Stimulated activated naive CD4-positive, alpha-beta T cell treated with Interleukin-2 at 50 U/mL for 16 hours (primary cell): ENCODE measurements at regions not wholly inside any gene's neighbourhood (a gene's known extent, or its start where the extent isn't known, plus 50 kb on each side); places are given as distances from the start of the nearest gene placed in this dataset.
"Not testable (repeated sequence)": the region's sequence is repeated elsewhere in the genome, so short reads cannot be mapped to it uniquely, and the experiment has no call there.

Experiments
- DNase-seq: peaks from one replicate; lab custom pipeline; 2025; lab: John Stamatoyannopoulos, UW

DNA sequence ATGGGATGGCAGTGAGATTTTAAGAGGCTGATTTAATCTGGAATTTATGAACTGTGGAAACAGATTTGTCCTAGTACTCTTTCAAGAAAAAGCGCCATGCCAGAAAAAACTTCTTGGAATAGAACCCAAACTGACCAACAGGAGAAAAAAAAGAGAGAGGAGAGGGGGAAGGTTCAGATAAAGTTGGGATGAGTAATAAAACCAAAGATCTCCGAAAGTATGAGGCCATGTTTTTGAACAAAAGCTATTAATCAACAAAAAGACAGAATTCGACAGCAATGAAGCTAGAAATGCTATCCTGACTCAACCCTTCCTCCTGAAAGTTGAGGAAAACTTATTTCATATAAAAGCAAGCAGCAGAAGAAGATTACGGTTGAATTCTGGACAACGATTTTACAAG is 135.5 kb downstream of the CEMIP2 start:
- DNase-seq = no peak

DNA sequence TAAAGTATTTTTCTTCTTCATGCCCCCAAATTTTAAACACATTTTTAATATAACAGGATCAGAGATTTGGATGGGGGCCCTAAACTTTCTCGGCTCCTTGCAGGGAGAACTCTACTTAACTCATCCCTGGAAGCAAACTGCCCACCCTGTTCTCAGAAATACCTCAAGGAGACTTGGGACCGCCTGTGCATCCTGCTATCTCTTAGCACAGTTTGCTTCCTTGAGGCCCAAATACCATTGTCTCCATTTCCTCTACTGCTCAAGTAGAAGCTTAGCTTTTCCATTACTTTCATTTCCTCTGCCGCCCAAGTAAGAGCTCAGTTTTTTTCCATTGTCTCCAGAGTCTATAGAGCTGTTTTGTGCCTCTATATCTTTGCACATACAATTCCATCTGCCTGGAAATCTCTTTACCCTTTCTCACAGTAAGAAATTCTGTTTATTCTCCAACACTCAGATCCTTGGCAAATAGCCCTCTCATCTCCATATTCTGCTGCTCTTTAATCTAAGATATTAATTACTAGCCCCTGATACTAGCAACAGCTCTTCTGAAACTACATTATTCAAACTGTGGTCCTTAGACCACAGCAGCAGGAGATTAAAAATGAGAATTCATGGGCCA is 137.8 kb downstream of the CEMIP2 start:
- DNase-seq = no peak

DNA sequence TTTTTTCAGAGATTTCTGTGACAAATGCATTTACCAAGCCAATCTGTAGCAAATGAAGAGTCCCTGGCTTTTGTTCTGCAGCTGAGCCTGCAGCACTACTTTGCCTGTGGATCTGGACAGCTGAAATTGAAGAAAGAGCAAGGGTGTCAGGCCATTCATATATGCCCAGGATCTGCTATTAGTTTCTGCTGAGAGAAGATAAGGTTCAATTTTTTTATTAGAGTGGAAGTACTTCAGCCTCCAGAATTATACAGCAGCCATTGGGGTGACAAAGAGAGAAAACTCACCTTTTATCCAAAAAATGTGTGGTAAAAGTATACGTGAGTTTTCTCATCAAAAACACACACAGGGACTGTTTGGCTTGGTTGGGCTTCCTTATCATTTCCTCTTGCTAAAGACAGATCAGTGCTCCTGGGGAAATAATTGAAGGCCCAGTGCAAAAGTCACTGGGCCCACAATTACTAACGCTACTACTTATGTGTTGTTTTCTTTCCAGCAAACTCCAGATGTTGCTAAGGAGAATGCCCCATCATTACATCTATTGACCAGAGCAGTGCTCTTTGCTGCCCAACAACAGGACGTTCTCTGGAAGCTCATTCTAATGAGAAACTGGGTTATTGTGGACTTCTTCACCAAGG is 138.6 kb downstream of the CEMIP2 start:
- DNase-seq = no peak

DNA sequence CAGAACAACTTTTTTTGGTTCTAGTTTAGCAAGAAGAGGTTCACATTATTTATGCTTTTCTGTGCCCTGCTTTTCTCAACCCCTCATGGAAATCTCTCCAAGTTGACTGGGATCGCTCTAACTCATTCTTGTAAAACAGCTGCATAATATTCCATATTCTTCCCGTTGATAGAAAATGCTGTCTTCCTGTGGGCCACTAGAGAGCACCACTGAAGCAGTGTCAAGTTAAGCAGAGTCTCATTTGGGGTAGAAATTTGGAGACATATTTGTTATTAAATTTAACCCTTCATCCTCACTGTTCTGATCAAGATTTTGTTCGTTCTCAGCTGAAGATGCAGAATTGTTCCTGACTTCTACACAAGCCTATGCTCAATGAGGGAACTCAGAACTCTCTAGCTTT is 140.1 kb downstream of the CEMIP2 start:
- no peak for DNase-seq

DNA sequence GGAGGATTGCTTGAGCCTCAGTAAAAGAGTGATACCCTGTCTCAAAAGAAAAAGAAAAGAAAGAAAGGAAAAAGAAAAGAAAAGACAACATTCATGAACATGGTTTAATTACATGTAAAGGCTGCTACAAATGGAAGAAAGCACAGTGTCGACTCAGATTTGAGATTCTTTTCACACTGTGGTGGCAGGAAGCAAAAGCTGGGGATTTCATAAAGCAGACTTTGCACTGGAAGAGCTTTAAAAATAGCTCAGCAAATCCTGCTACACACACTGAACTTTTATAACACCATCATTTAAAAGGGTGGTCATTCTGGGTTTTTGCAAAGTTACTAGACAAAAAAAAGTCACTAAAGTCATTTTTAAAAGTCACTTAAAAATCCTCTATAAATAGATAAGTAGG is 140.8 kb downstream of the CEMIP2 start:
- DNase-seq = no peak

DNA sequence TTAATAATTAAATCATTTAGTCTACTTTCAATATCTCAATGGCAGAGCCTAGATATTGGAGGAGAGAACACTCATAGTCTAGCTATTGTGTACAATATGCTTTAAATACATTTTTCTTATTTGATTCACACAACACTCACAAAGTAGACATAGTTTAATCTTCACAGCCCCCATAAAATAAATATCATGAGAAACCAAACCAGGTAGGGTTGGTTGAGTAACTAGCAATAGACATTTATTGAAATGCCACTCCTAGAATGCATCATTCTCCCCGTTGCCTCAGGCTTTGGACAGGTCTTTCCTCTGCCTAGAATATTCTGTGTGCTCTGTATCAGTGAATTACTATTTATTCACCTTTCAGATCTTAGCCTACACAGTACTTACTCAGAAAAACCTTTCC is 141.9 kb downstream of the CEMIP2 start:
- no peak for DNase-seq

DNA sequence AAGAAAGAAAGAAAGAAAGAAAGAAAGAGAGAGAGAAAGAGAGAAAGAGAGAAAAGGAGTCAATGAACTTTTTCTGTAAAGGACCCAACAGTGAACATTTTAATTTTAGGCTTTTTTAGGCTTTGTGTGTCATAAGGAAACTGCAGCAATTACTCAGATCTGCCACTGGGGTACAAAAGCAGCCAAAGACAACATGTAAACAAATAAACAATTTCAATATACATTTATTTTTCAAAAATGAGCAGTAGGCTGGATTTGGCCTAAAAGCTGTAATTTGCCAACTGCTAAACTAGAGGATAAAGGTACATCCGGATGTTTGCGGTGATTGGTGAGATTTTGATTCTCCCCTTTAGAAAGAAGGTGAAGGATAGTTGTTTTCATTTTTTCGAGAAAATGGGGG is 143.6 kb downstream of the CEMIP2 start:
- no peak for DNase-seq

DNA sequence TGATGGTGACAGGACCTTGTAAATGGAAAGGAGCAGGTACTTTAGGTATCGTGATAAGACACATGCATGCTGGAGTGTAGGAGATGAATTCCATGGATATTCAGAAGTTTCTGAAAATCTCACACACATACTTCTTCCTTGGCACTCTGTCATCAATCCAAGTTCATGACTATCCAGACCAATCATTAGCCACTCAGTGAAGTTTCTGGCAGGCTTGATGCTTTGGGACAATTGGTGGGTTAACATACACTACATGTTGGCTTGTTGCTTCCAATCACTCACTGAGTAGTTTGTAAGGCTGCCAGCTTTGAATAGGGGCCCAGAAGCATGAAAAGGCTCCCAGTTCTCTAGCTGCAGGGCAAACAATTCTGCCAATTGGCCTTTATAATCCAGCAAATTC is 147.6 kb downstream of the CEMIP2 start:
- no peak for DNase-seq

DNA sequence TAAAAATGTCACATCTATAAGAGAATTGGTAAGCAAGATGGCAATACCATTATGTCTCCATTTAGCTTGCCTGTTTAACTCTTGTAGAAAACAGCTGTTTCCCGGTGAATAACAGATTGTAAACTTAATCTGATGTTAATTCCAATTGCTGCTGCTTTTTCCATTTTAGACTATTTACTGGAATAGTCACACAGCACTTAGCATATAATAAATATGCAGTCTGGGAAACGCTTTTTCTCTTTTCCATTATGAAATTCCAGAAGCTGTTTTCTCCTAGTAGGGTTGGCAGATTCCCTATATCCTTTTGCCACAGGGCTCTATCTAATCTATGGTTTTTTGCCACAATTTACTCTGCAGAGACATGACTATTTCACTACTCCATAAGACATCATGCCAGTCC is 148.0 kb downstream of the CEMIP2 start:
- no peak for DNase-seq

DNA sequence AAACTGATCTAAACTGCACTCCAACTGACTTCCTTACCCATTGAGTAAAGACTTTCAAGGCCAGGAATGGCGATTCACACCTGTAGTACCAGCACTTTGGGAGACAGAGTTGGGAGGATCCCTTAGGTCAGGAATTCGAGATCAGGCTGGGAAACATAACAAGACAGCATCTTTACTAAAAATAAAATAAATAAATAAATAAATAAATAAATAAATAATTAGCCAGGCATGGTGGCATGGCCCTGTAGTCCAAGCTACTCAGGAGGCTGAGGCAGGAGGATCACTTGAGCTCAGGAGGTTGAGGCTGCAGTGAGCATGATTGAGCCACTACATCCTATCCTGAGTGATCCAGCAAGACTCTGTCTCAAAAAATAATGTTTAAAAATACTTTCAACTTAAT is 148.4 kb downstream of the CEMIP2 start:
- DNase-seq = no peak

DNA sequence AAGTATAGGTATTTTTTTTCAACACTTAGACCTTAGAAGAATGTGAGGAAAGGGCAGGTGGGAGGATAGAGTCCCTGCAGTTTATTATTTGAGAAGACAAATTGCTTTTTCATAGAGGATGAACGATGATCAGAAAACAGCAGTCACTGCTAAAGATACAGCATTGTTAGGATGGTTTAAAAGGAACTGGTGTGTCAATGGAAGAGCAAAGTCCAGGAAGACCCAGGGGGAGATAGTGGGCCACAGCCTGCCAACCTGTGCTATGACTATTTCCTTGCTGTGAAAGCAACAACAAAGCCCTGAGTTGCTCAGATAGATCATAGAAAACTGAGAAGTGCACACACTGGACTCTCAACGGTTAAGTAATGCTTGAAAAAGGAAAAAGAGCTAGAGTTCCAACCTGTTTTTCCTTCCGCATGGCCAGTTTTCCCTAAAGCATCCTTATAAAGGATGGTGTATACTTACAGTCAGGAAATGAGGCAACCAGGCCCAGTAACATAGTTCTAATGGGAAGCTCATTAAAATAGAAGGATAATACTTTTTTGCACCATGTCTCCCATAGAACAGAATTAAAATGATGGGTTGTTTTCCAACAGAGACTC is 153.8 kb downstream of the CEMIP2 start:
- DNase-seq = no peak

DNA sequence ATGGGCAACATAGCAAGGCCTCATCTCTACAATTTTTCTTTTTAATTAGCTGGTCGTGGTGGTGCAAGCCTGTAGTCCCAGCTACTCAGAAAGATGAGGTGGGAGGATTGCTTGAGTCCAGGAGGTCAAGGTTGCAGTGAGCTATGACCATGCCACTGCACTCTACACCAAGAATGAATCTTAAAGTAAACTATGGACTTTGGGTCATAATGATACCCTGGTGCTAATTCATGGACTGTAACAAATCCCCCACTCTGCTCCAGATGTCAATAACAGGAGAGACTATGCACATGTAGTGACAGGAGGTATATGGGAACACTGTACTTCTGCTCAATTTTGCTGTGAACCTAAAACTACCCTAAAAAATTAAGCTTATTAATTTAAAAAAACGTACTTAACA is 155.4 kb downstream of the CEMIP2 start:
- DNase-seq = no peak

DNA sequence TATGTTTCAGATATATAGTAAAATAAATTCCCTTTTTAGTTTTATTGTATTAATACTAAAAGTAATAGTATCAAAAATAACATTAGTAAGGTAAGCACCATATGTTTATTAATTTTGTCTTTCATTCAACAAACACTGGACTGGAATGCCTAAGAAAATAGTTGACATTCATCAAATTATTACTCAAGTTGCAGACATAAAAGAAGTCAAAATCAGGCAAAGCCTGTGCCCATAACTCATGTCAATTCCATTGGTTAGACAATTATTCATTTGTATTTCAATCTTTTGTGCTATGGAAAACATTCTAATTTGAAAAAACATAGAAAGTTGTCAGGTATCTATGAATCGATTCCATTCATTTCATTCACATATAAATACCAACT is 158.9 kb downstream of the CEMIP2 start:
- DNase-seq = no peak

DNA sequence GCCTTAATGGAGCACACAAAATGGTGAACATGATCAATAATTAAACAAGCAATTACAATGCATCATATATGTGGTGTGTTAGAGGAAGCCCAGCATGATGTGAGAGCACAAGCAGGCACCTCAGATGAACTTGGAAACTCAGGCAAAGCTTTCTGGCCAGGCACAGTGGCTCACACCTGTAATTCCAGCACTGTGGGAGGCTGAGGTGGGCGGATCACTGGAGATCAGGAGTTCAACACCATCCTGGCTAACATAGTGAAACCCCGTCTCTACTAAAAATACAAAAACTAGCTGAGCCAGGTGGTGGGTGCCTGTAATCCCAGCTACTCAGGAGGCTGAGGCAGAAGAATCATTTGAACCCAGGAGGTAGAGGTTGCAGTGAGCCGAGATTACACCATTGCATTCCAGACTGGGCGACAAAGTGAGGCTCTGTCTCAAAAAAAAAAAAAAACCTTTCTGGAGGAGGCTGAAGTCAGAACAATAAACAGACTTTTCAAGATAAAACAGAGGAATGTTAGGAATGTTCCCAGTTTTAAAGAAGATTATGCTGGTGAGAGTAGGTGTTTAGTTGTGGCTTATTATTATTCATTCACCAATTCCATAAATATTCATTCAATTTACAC is 159.4 kb downstream of the CEMIP2 start:
- no peak for DNase-seq

DNA sequence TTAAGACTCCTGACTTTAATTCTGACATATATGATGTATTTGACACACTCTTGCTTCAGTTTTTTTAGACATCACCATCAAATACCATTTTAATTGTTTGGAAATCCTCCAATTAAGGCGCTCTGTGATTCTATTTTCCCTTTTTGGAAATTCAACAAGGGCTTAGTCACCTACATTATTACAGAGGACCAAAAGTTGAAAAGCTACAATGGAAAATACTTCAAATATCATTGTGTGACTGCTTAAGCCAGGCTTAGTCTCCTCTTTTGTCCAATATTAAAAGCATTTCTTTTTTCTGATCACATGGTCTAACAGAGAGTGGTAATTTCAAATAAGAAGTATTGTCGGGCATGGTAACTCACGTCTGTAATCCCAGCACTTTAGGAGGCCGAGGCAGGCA is 160.3 kb downstream of the CEMIP2 start:
- DNase-seq = no peak

DNA sequence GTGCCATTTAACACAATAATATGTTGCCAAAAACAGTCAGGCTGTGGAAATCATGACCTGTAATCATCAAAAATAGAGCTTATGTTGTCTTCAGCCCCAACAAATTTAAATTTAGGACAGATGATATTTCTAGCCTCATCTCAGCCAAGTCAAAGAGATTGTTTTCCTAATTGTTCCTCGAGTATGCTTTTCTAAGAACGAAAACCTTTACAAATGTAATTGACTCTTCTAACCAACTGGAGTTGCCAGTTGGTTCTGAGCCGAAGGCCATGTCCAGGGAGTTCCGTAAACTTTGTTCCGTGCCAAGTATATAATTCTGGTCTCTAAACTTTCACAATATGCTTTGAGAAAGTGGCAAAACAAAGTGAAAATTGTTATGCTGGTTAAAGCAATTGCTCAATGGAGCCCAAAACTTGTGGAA is 160.8 kb downstream of the CEMIP2 start:
- no peak for DNase-seq

DNA sequence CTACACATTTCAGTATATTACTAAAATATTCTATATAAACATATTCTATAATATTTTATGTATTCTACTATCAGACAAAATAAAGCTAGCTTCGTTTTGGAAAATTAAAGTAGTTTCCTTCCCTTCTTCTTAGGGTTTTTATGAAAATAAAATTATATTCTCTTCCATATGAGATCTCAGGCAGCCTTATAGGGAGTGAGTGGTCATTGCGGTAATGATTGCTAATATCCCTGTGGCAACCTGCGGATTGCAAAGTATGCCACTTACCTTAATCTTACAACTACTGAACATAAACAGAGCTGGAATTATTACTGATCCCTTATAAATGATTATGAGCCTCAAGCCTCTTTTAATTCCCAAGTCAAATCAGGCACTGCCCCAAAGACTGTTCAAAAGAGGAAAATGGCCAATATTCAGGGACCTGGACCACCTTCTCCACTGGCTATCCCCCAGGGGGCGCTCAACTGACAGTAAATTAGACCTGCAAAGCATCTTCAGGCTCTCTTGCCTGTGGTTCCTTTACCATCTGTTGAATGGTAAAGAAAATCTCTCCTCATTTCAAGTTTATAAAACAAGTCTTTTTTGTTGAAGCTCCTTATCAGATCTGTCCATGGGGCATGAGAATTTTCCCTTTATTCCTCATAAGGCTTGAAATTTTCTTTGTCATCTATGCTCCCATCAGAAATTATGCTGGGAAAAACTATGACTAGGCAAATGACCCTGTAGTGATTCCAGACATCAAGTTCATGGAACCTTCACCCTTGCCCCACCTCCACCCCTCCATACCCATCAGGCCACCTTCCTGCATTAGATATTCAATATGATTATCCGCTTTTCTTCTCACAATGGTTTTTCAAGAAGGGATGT is 163.9 kb downstream of the CEMIP2 start:
- DNase-seq = peak; percentile 74

DNA sequence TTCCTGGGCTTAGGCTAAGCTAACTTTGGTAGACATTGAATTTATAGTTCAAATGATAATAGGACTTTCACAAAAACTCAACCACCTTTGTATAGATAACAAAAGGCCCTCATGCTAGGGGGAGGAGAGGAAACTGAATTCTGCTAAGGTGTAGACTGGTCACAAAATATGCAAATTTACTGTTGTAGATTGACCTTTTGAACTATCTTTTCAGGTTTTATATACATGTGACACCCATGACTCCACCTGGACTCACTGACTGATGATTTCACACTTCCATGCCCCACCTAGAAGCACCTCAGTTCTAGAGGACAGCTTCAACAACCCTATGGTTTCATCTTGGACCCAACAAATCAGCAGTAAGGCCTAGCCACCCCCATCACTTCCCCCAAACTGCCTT is 165.7 kb downstream of the CEMIP2 start:
- DNase-seq = no peak

DNA sequence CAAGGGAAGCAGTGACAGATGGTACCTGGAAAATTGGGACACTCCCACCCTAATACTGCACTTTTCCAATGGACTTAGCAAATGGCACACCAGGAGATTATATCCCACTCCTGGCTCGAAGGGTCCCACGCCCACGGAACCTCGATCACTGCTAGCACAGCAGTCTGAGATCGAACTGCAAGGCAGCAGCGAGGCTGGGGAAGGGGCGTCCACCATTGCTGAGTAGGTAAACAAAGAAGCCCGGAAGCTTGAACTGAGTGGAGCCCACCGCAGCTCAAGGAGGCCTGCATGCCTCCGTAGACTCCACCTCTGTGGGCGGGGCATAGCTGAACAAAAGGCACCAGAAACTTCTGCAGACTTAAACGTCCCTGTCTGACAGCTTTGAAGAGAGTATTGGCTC is 172.6 kb downstream of the CEMIP2 start:
- DNase-seq = not testable (repeated sequence)

DNA sequence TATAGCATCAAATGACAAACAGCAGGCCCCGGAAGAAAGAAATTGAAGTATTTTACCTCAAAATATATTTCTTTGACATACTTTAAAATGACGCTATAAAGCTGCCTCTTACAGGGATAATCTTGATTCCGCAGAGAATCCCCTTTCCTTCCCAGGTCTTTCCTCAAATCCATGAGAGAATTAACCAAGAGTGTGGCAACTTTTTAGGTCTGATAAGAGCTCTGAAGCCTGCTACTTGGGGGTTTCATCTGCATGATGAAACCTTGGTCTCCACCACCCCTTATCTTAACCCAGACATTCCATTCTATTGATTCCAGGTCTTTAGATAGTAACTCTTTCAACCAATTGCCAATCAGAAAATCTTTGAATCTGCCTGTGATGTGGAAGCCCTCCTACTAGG is 173.8 kb downstream of the CEMIP2 start:
- no peak for DNase-seq

DNA sequence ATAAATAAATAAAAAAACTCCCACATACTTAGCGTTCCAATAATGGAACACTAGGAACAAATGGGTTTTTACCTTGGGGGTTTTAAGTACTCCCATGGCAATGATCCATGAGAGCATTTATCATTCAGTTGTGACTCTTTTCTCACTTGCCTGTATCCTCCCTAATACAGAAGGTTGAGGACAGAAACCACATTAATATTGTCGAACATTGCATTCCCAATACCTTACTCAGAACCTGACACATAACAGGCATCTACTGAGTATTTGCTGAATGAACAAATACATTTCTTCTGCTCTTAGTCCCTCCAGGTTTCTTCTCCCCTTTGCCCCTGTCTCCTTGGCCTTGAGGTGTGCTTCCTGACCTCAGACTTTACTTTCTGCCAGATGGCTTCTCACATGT is 175.9 kb downstream of the CEMIP2 start:
- no peak for DNase-seq

DNA sequence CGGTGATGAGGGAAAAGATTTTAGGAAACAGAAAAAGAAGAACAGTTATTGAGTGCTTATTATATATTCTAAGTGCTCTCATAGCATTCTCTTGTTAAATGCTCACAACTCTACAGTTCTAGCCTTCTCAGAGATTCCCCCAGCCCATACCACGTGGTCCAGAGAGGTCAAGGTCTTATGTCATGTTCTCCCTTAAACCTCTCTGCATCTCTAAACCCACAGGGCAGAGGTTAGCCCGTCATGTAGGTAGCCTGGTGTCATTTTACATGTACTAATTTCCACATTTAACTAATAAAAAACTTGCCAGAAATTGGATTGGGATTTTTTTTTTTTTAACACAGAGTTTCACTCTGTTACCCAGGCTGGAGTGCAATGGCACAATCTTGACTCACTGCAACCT is 178.0 kb downstream of the CEMIP2 start:
- DNase-seq = no peak

DNA sequence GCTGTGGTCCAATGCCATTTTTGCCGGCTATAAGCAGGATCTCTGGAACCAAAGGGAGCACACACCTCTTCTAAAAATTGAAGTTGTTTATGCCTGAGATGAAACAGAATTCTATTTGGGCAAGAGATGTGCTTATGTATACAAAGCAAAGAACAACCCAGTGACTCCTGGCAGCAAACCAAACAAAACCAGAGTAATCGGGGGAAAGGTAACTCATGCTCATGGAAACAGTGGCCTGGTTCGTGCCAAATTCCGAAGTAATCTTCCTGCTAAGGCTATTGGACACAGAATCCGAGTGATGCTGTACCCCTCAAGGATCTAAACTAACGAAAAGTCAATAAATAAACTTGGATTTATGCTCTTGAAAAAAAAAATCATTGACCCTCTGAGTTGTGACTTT is 178.7 kb downstream of the CEMIP2 start:
- DNase-seq = no peak
